Mucosa of descending colon (tissue), 3 donors: ENCODE measurements at regions not wholly inside any gene's neighbourhood (a gene's known extent, or its start where the extent isn't known, plus 50 kb on each side); places are given as distances from the start of the nearest gene placed in this dataset.

Experiments used
- ATAC-seq: fragments of 200-7000 bp; cut with Tn5 transposase; one replicate; pipeline ENCODE4 v1.9.1; 2020; ENCODE audit warnings: mild to moderate bottlenecking, moderate library complexity
- DNase-seq, 3 donors: peaks; one replicate each; pipeline ENCODE4 v3.0.0-alpha.2; 2020
- H3K36me3 ChIP-seq: fragments of 200-600 bp; one replicate; pipeline ENCODE4 v1.8.0; 2021; ENCODE audit warnings: low read depth, mild to moderate bottlenecking
- H3K4me1 ChIP-seq: fragments of 200-600 bp; one replicate; pipeline ENCODE4 v1.8.0; 2021; ENCODE audit warnings: low read depth, mild to moderate bottlenecking
- H3K4me3 ChIP-seq: fragments of 200-600 bp; one replicate; pipeline ENCODE4 v1.8.0; 2021; ENCODE audit warnings: mild to moderate bottlenecking
- H3K9me3 ChIP-seq: fragments of 200-600 bp; one replicate; pipeline ENCODE4 v1.8.0; 2021; ENCODE audit warnings: mild to moderate bottlenecking
- CTCF ChIP-seq: fragments of 200-600 bp; IDR thresholded peaks from one replicate; pipeline ENCODE4 v1.8.0; 2022; ENCODE audit warnings: antibody characterized with exemption, mild to moderate bottlenecking
- intact Hi-C, 2 donors: fragments of 100-400 bp; cut with DNase I in 1 of 2; cut with micrococcal nuclease in 1 of 2; formaldehyde crosslinking; loops; one replicate each; pipeline versions ENCODE4 v1.11.0 to v1.11.1; 2022; cut with DNase I, micrococcal nuclease
- donor health status: DM: no; HTN: no; CAD: no; lungs with moderate emphysema.
- donor health status: DM: no; HTN: no; CAD: no.
- donor health status: DM: no; HTN: yes; CAD: no.

GRCh38 chr5:58156973-58157701 is 302.7 kb downstream of the PLK2 start:
- no peak for TF ChIP-seq CTCF
- no peaks in the 10 kb centered on the region for H3K4me1 ChIP-seq
- H3K9me3 ChIP-seq: no peaks in the 10 kb centered on the region
- ATAC-seq: no peak
- no peak for DNase-seq
- no peak overlapping the region for H3K4me3 ChIP-seq
- intact Hi-C loops: no loop called here
- no peaks in the 10 kb centered on the region for H3K36me3 ChIP-seq

GRCh38 chr5:58156361-58156760 is 303.5 kb downstream of the PLK2 start:
- no peak for TF ChIP-seq CTCF
- intact Hi-C loops: no loop called here
- Histone ChIP-seq H3K9me3 (no peaks in the 10 kb centered on the region), H3K36me3 (no peaks in the 10 kb centered on the region), H3K4me1 (no peaks in the 10 kb centered on the region), H3K4me3 (no peak overlapping the region)
- ATAC-seq (no peak), DNase-seq (no peak)

GRCh38 chr5:58153255-58153654 is 306.6 kb downstream of the PLK2 start:
- Histone ChIP-seq H3K4me3 (no peak overlapping the region), H3K9me3 (no peaks in the 10 kb centered on the region), H3K36me3 (no peaks in the 10 kb centered on the region), H3K4me1 (no peaks in the 10 kb centered on the region)
- ATAC-seq (no peak), DNase-seq (no peak)
- intact Hi-C loops: no loop called here
- TF ChIP-seq CTCF: no peak

GRCh38 chr5:58151414-58151813 is 308.5 kb downstream of the PLK2 start:
- H3K36me3 ChIP-seq: no peaks in the 10 kb centered on the region
- ATAC-seq (no peak), DNase-seq (no peak)
- no peak for TF ChIP-seq CTCF
- intact Hi-C loops: no loop called here
- H3K4me1 ChIP-seq: no peaks in the 10 kb centered on the region
- no peaks in the 10 kb centered on the region for H3K9me3 ChIP-seq
- H3K4me3 ChIP-seq: no peak overlapping the region

GRCh38 chr5:58150926-58151325 is 309.0 kb downstream of the PLK2 start:
- H3K4me1 ChIP-seq: no peaks in the 10 kb centered on the region
- no peak overlapping the region for H3K4me3 ChIP-seq
- no peaks in the 10 kb centered on the region for H3K36me3 ChIP-seq
- no peak for DNase-seq
- intact Hi-C loops: no loop called here
- ATAC-seq: no peak
- H3K9me3 ChIP-seq: no peaks in the 10 kb centered on the region
- no peak for TF ChIP-seq CTCF

- no peak for TF ChIP-seq CTCF
- no peaks in the 10 kb centered on the region for H3K4me1 ChIP-seq
Observed at GRCh38 chr5:58149746-58150145, 310.1 kb downstream of the PLK2 start.

More at GRCh38 chr5:58149746-58150145, 310.1 kb downstream of the PLK2 start:
- no peaks in the 10 kb centered on the region for H3K9me3 ChIP-seq
- no peak overlapping the region for H3K4me3 ChIP-seq
- intact Hi-C loops: no loop called here
- no peak for ATAC-seq
- no peaks in the 10 kb centered on the region for H3K36me3 ChIP-seq
- no peak for DNase-seq
